ENCODE measurements at regions not wholly inside any gene's neighbourhood (a gene's known extent, or its start where the extent isn't known, plus 50 kb on each side); places are given as distances from the start of the nearest gene placed in this dataset.

- TF ChIP-seq SUZ12 (IDR thresholded peaks at IDR 0.05; ENCODE audit: extremely low read depth, insufficient read depth, insufficient read length) (no peak), YY1 (IDR thresholded peaks at IDR 0.05; ENCODE audit: insufficient read depth, insufficient read length) (no peak)
Observed at GRCh38 chr4:138724530-138724929, 291.1 kb upstream of the NOCT start.
